ENCODE measurements at regions not wholly inside any gene's neighbourhood (a gene's known extent, or its start where the extent isn't known, plus 50 kb on each side); places are given as distances from the start of the nearest gene placed in this dataset.

- DNase-seq: peak in 1 of 2 donors; percentile 5
- H3K4me1 ChIP-seq (ENCODE audit: control insufficient read depth, insufficient read depth, low read length): no peaks in the 10 kb centered on the region
- no peaks in the 10 kb centered on the region for H3K36me3 ChIP-seq (ENCODE audit: control insufficient read depth, insufficient read depth, low read length)
- WGBS (ENCODE audit: insufficient coverage, low lambda C conversion rate): 33% methylated on average over 1 of the region's 8 CpGs
- H3K27ac ChIP-seq (ENCODE audit: low read length): no peak overlapping the region
- no peaks in the 10 kb centered on the region for H3K9me3 ChIP-seq (ENCODE audit: control insufficient read depth, low read depth, low read length)
- H3K4me3 ChIP-seq (ENCODE audit: low read length): no peak overlapping the region
- peaks cover 5% of the 10 kb centered on the region for H3K27me3 ChIP-seq (ENCODE audit: control insufficient read depth, insufficient read depth, low read length)
These were observed 114.3 kb downstream of the SNAPC1 start for GRCh38 chr14:61876362-61877034.

- Histone ChIP-seq H3K9me3 (ENCODE audit: control insufficient read depth, low read depth, low read length) (no peaks in the 10 kb centered on the region), H3K27ac (ENCODE audit: low read length) (no peak overlapping the region), H3K36me3 (ENCODE audit: control insufficient read depth, insufficient read depth, low read length) (no peaks in the 10 kb centered on the region), H3K4me1 (ENCODE audit: control insufficient read depth, insufficient read depth, low read length) (no peaks in the 10 kb centered on the region), H3K4me3 (ENCODE audit: low read length) (no peak overlapping the region), H3K27me3 (ENCODE audit: control insufficient read depth, insufficient read depth, low read length) (peaks cover 5% of the 10 kb centered on the region)
- DNase-seq: no peak
- WGBS (ENCODE audit: insufficient coverage, low lambda C conversion rate): no CpG with 5 or more reads among the region's 6 CpGs
These were observed 114.8 kb downstream of the SNAPC1 start for GRCh38 chr14:61877035-61877390.

GRCh38 chr14:61877768-61878167 is 115.5 kb downstream of the SNAPC1 start:
- DNase-seq: no peak
- Histone ChIP-seq H3K27me3 (ENCODE audit: control insufficient read depth, insufficient read depth, low read length) (peaks cover 5% of the 10 kb centered on the region), H3K36me3 (ENCODE audit: control insufficient read depth, insufficient read depth, low read length) (no peaks in the 10 kb centered on the region), H3K9me3 (ENCODE audit: control insufficient read depth, low read depth, low read length) (no peaks in the 10 kb centered on the region), H3K4me1 (ENCODE audit: control insufficient read depth, insufficient read depth, low read length) (no peaks in the 10 kb centered on the region), H3K4me3 (ENCODE audit: low read length) (no peak overlapping the region), H3K27ac (ENCODE audit: low read length) (no peak overlapping the region)
- WGBS (ENCODE audit: insufficient coverage, low lambda C conversion rate): no CpG with 5 or more reads among the region's 5 CpGs

GRCh38 chr14:61878931-61879330 is 116.7 kb downstream of the SNAPC1 start:
- Histone ChIP-seq H3K36me3 (ENCODE audit: control insufficient read depth, insufficient read depth, low read length) (no peaks in the 10 kb centered on the region), H3K27ac (ENCODE audit: low read length) (no peak overlapping the region), H3K4me1 (ENCODE audit: control insufficient read depth, insufficient read depth, low read length) (no peaks in the 10 kb centered on the region), H3K27me3 (ENCODE audit: control insufficient read depth, insufficient read depth, low read length) (peaks cover 5% of the 10 kb centered on the region), H3K9me3 (ENCODE audit: control insufficient read depth, low read depth, low read length) (no peaks in the 10 kb centered on the region), H3K4me3 (ENCODE audit: low read length) (no peak overlapping the region)
- whole genome bisulfite sequencing (ENCODE audit: insufficient coverage, low lambda C conversion rate): no CpG with 5 or more reads among the region's 1 CpG
- no peak for DNase-seq

- Histone ChIP-seq H3K27me3 (ENCODE audit: control insufficient read depth, insufficient read depth, low read length) (no peaks in the 10 kb centered on the region), H3K36me3 (ENCODE audit: control insufficient read depth, insufficient read depth, low read length) (no peaks in the 10 kb centered on the region)
- WGBS (ENCODE audit: insufficient coverage, low lambda C conversion rate): 100% methylated on average over 1 of the region's 1 CpG
These were observed 118.8 kb downstream of the SNAPC1 start for GRCh38 chr14:61881046-61881445.

GRCh38 chr14:61884711-61885110 is 122.5 kb downstream of the SNAPC1 start:
- Histone ChIP-seq H3K27me3 (ENCODE audit: control insufficient read depth, insufficient read depth, low read length) (no peaks in the 10 kb centered on the region), H3K36me3 (ENCODE audit: control insufficient read depth, insufficient read depth, low read length) (no peaks in the 10 kb centered on the region), H3K27ac (ENCODE audit: low read length) (no peak overlapping the region), H3K9me3 (ENCODE audit: control insufficient read depth, low read depth, low read length) (no peaks in the 10 kb centered on the region), H3K4me3 (ENCODE audit: low read length) (no peak overlapping the region), H3K4me1 (ENCODE audit: control insufficient read depth, insufficient read depth, low read length) (no peaks in the 10 kb centered on the region)
- WGBS (ENCODE audit: insufficient coverage, low lambda C conversion rate): no CpG with 5 or more reads among the region's 2 CpGs
- no peak for DNase-seq

More at GRCh38 chr14:61881046-61881445, 118.8 kb downstream of the SNAPC1 start:
- Histone ChIP-seq H3K4me3 (ENCODE audit: low read length) (no peak overlapping the region), H3K27ac (ENCODE audit: low read length) (no peak overlapping the region), H3K4me1 (ENCODE audit: control insufficient read depth, insufficient read depth, low read length) (no peaks in the 10 kb centered on the region), H3K9me3 (ENCODE audit: control insufficient read depth, low read depth, low read length) (no peaks in the 10 kb centered on the region)
- no peak for DNase-seq

GRCh38 chr14:61885203-61885961 is 123.2 kb downstream of the SNAPC1 start:
- H3K4me3 ChIP-seq (ENCODE audit: low read length): no peak overlapping the region
- no peaks in the 10 kb centered on the region for H3K27me3 ChIP-seq (ENCODE audit: control insufficient read depth, insufficient read depth, low read length)
- H3K9me3 ChIP-seq (ENCODE audit: control insufficient read depth, low read depth, low read length): no peaks in the 10 kb centered on the region
- DNase-seq: no peak
- H3K27ac ChIP-seq (ENCODE audit: low read length): no peak overlapping the region
- 100% methylated on average over 1 of the region's 2 CpGs for WGBS (ENCODE audit: insufficient coverage, low lambda C conversion rate)
- H3K4me1 ChIP-seq (ENCODE audit: control insufficient read depth, insufficient read depth, low read length): no peaks in the 10 kb centered on the region
- H3K36me3 ChIP-seq (ENCODE audit: control insufficient read depth, insufficient read depth, low read length): no peaks in the 10 kb centered on the region

GRCh38 chr14:61887628-61888027 is 125.4 kb downstream of the SNAPC1 start:
- 100% methylated on average over 1 of the region's 2 CpGs for WGBS (ENCODE audit: insufficient coverage, low lambda C conversion rate)
- no peak for DNase-seq
- Histone ChIP-seq H3K27ac (ENCODE audit: low read length) (no peak overlapping the region), H3K9me3 (ENCODE audit: control insufficient read depth, low read depth, low read length) (no peaks in the 10 kb centered on the region), H3K4me3 (ENCODE audit: low read length) (no peak overlapping the region), H3K4me1 (ENCODE audit: control insufficient read depth, insufficient read depth, low read length) (no peaks in the 10 kb centered on the region), H3K36me3 (ENCODE audit: control insufficient read depth, insufficient read depth, low read length) (no peaks in the 10 kb centered on the region), H3K27me3 (ENCODE audit: control insufficient read depth, insufficient read depth, low read length) (peaks cover 2% of the 10 kb centered on the region)

- Histone ChIP-seq H3K4me3 (ENCODE audit: low read length) (no peak overlapping the region), H3K27ac (ENCODE audit: low read length) (no peak overlapping the region), H3K36me3 (ENCODE audit: control insufficient read depth, insufficient read depth, low read length) (no peaks in the 10 kb centered on the region), H3K4me1 (ENCODE audit: control insufficient read depth, insufficient read depth, low read length) (no peaks in the 10 kb centered on the region), H3K9me3 (ENCODE audit: control insufficient read depth, low read depth, low read length) (no peaks in the 10 kb centered on the region), H3K27me3 (ENCODE audit: control insufficient read depth, insufficient read depth, low read length) (peaks cover 2% of the 10 kb centered on the region)
- no peak for DNase-seq
- no CpG with 5 or more reads among the region's 4 CpGs for WGBS (ENCODE audit: insufficient coverage, low lambda C conversion rate)
These were observed 127.7 kb downstream of the SNAPC1 start for GRCh38 chr14:61889914-61890351.

GRCh38 chr14:61891170-61891569 is 128.9 kb downstream of the SNAPC1 start:
- peaks cover 2% of the 10 kb centered on the region for H3K27me3 ChIP-seq (ENCODE audit: control insufficient read depth, insufficient read depth, low read length)

More at GRCh38 chr14:61891170-61891569, 128.9 kb downstream of the SNAPC1 start:
- DNase-seq: no peak
- Histone ChIP-seq H3K9me3 (ENCODE audit: control insufficient read depth, low read depth, low read length) (no peaks in the 10 kb centered on the region), H3K4me1 (ENCODE audit: control insufficient read depth, insufficient read depth, low read length) (no peaks in the 10 kb centered on the region), H3K27ac (ENCODE audit: low read length) (no peak overlapping the region), H3K36me3 (ENCODE audit: control insufficient read depth, insufficient read depth, low read length) (no peaks in the 10 kb centered on the region), H3K4me3 (ENCODE audit: low read length) (no peak overlapping the region)
- 80% methylated on average over 1 of the region's 5 CpGs for WGBS (ENCODE audit: insufficient coverage, low lambda C conversion rate)

Data from large intestine (tissue), 3 donors.